ENCODE measurements at regions not wholly inside any gene's neighbourhood (a gene's known extent, or its start where the extent isn't known, plus 50 kb on each side); places are given as distances from the start of the nearest gene placed in this dataset.

- DNase-seq: no peak
Measured at GRCh38 chr12:92089559-92089958, 56.1 kb downstream of the BTG1 start.

- DNase-seq: peak; percentile 70
Measured at GRCh38 chr12:92088805-92089204, 56.8 kb downstream of the BTG1 start.

GRCh38 chr12:92085736-92086040 lies 60.0 kb downstream of the BTG1 start:
- DNase-seq: peak; percentile 92

- DNase-seq: peak; percentile 77
Measured at GRCh38 chr12:92085040-92085735, 60.5 kb downstream of the BTG1 start.

GRCh38 chr12:92080911-92081285 lies 64.7 kb downstream of the BTG1 start:
- no peak for DNase-seq

GRCh38 chr12:92079054-92079385 lies 66.6 kb downstream of the BTG1 start:
- no peak for DNase-seq

GRCh38 chr12:92078167-92079053 lies 67.2 kb downstream of the BTG1 start:
- peak; percentile 32 for DNase-seq

- no peak for DNase-seq
Measured at GRCh38 chr12:92077530-92077929, 68.1 kb downstream of the BTG1 start.

GRCh38 chr12:92076101-92076500 lies 69.5 kb downstream of the BTG1 start:
- DNase-seq: no peak

GRCh38 chr12:92075425-92075914 lies 70.2 kb downstream of the BTG1 start:
- DNase-seq: peak; percentile 32

- peak; percentile 54 for DNase-seq
Measured at GRCh38 chr12:92074889-92075288, 70.8 kb downstream of the BTG1 start.

- no peak for DNase-seq
Measured at GRCh38 chr12:92073094-92073493, 72.6 kb downstream of the BTG1 start.

GRCh38 chr12:92072112-92072511 lies 73.5 kb downstream of the BTG1 start:
- no peak for DNase-seq

GRCh38 chr12:92070864-92071445 lies 74.7 kb downstream of the BTG1 start:
- DNase-seq: no peak

- no peak for DNase-seq
Measured at GRCh38 chr12:92070054-92070863, 75.4 kb downstream of the BTG1 start.

- peak; percentile 95 for DNase-seq
Measured at GRCh38 chr12:92068459-92068858, 77.2 kb downstream of the BTG1 start.

GRCh38 chr12:92065639-92066038 lies 80.0 kb downstream of the BTG1 start:
- DNase-seq: peak; percentile 21

GRCh38 chr12:92065018-92065499 lies 80.6 kb downstream of the BTG1 start:
- DNase-seq: peak; percentile 99

GRCh38 chr12:92064422-92064821 lies 81.2 kb downstream of the BTG1 start:
- DNase-seq: peak; percentile 95

- DNase-seq: peak; percentile 31
Measured at GRCh38 chr12:92063641-92064040, 82.0 kb downstream of the BTG1 start.

- peak; percentile 22 for DNase-seq
Measured at GRCh38 chr12:92062539-92063493, 82.8 kb downstream of the BTG1 start.

GRCh38 chr12:92061061-92061460 lies 84.6 kb downstream of the BTG1 start:
- DNase-seq: no peak
